ENCODE measurements at regions not wholly inside any gene's neighbourhood (a gene's known extent, or its start where the extent isn't known, plus 50 kb on each side); places are given as distances from the start of the nearest gene placed in this dataset.

- no peak for FAIRE-seq
- no peak for DNase-seq (ENCODE audit: insufficient read length, low spot score)
These were observed 223.5 kb downstream of the SNX13 start for GRCh38 chr7:17716816-17717215.

- FAIRE-seq (no peak), DNase-seq (ENCODE audit: insufficient read length, low spot score) (no peak)
These were observed 220.3 kb downstream of the SNX13 start for GRCh38 chr7:17719998-17720397.

- no peak for DNase-seq (ENCODE audit: insufficient read length, low spot score)
- FAIRE-seq: no peak
These were observed 218.5 kb downstream of the SNX13 start for GRCh38 chr7:17721736-17722285.

GRCh38 chr7:17722798-17723197 is 217.5 kb downstream of the SNX13 start:
- FAIRE-seq: no peak
- DNase-seq (ENCODE audit: insufficient read length, low spot score): no peak

GRCh38 chr7:17725821-17726220 is 214.5 kb downstream of the SNX13 start:
- no peak for FAIRE-seq
- DNase-seq (ENCODE audit: insufficient read length, low spot score): no peak

GRCh38 chr7:17732083-17732482 is 208.2 kb downstream of the SNX13 start:
- FAIRE-seq (no peak), DNase-seq (ENCODE audit: insufficient read length, low spot score) (no peak)
